Omental fat pad (tissue), 3 donors: ENCODE measurements at regions not wholly inside any gene's neighbourhood (a gene's known extent, or its start where the extent isn't known, plus 50 kb on each side); places are given as distances from the start of the nearest gene placed in this dataset.
A peak's percentile ranks its signal among the peaks of the same experiment; 100 is the strongest.

Experiments used
- ATAC-seq: fragments of 150-250 bp; one replicate; pipeline ENCODE4 v1.9.1; 2016; ENCODE audit warnings: mild to moderate bottlenecking, moderate library complexity; ENCODE audit not compliant: low FRiP score
- DNase-seq: peaks from one replicate; pipeline ENCODE4 v3.0.0-alpha.2; 2019; ENCODE audit warnings: low spot score
- TF ChIP-seq, protein P1 (sequence below), 3 donors: fragments of 450-650 bp; IDR thresholded peaks; one replicate each; pipeline ENCODE4 v1.5.1; 2016 to 2017; ENCODE audit warnings: antibody characterized with exemption in 3 of 3, mild to moderate bottlenecking in 3 of 3, moderate library complexity in 2 of 3

- DNase-seq (no peak), ATAC-seq (no peak)
- TF ChIP-seq, protein P1, sequence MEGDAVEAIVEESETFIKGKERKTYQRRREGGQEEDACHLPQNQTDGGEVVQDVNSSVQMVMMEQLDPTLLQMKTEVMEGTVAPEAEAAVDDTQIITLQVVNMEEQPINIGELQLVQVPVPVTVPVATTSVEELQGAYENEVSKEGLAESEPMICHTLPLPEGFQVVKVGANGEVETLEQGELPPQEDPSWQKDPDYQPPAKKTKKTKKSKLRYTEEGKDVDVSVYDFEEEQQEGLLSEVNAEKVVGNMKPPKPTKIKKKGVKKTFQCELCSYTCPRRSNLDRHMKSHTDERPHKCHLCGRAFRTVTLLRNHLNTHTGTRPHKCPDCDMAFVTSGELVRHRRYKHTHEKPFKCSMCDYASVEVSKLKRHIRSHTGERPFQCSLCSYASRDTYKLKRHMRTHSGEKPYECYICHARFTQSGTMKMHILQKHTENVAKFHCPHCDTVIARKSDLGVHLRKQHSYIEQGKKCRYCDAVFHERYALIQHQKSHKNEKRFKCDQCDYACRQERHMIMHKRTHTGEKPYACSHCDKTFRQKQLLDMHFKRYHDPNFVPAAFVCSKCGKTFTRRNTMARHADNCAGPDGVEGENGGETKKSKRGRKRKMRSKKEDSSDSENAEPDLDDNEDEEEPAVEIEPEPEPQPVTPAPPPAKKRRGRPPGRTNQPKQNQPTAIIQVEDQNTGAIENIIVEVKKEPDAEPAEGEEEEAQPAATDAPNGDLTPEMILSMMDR (IDR thresholded peaks at IDR 0.05) = no peak
Measured at GRCh38 chr5:180439911-180440769, 54.0 kb upstream of the CNOT6 start.

- peak; percentile 48 for DNase-seq
- TF ChIP-seq, protein P1 (IDR thresholded peaks at IDR 0.05) = no peak
- ATAC-seq = peak; percentile 97
Measured at GRCh38 chr5:180441564-180442051, 52.6 kb upstream of the CNOT6 start.
